ENCODE measurements at regions not wholly inside any gene's neighbourhood (a gene's known extent, or its start where the extent isn't known, plus 50 kb on each side); places are given as distances from the start of the nearest gene placed in this dataset.

DNA sequence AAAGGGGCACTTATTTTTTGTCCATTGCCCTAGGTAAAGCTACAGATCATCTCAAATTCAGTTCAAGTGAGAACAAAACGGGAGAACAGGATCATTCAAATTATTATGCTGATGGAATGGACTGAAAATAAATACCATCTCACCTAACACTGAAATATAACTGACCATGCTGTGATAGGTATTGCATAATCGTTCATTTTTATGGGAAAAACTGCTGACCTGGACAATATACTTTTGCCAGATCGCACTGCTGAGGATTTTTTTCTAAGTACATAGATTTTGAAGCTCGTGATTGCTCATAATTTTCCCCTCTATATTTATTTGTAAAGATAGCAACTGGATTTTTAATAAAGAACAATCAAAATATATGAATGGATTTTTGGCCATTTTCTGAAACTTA is 636.6 kb upstream of the NEGR1 start:
- TF ChIP-seq CTCF (IDR thresholded peaks at IDR 0.05) (no peak), POLR2A (IDR thresholded peaks at IDR 0.05) (no peak)

All from testis (tissue), 2 donors.